HG03571 (cell line): ENCODE measurements at regions not wholly inside any gene's neighbourhood (a gene's known extent, or its start where the extent isn't known, plus 50 kb on each side); places are given as distances from the start of the nearest gene placed in this dataset.

Experiments
- ATAC-seq: cut with Tn5 transposase; IDR thresholded peaks from one replicate; pipeline ENCODE4 v1.9.1; 2021; ENCODE audit not compliant: unreplicated experiment

DNA sequence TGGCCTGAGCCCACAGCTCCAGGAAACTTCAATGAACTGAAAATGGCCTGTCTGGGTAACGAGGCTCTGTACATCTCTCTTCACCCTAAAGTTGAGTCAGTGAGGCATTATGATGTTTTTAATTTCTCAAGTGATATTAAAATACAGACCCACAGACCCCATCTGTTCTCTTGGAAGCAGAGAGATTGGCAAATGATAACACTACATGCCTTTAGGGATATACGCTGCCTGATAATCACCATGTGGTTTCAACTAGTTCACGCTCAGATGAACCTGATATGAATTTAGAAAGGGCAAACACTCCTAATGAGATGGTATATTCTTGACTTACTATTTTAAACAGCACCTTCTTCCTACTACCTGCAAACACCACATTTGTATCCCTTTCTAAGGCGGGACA, 127.5 kb downstream of the RFC3 start:
- no peak for ATAC-seq

GRCh38 chr13:33953203-33953602, 135.3 kb downstream of the RFC3 start:
- ATAC-seq: no peak

DNA sequence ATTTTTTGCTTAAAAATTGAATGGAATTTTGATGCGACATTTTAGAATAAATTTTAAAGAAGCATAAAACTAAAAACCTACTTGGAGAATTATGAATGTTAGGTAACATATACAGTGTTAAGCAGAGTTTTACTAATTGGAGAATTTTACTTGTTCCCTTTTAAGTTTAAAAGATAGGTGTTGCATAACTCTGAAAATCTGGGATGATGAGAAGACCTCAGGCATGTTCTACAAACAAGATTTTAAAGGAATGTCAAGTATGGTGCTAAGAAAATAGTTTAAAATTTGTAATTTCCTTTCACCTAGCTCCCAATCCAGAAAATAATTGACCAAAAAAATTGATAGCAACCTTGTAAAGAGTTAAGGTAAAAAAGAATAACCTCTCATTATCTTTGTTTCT, 135.8 kb downstream of the RFC3 start:
- no peak for ATAC-seq

DNA sequence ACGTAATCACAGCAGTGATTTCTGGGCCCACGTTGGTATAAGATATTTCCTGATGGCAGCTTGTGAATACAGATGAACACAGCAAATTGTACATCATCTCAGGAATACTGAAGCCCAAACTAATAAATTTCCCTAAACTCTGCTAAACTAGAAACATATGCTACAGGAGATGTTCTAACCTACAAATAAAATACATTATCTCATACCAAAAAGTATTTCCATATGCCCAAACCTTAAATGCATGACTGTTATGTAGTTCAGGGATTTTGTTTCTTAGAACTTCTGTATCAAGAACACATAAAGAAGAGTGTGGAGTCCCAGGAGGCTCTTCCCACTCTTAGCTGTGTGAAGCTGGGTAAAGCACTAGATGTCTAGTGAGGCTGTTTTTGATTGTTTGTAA, 138.4 kb downstream of the RFC3 start:
- no peak for ATAC-seq

GRCh38 chr13:33957497-33957905, 139.6 kb downstream of the RFC3 start:
- no peak for ATAC-seq

DNA sequence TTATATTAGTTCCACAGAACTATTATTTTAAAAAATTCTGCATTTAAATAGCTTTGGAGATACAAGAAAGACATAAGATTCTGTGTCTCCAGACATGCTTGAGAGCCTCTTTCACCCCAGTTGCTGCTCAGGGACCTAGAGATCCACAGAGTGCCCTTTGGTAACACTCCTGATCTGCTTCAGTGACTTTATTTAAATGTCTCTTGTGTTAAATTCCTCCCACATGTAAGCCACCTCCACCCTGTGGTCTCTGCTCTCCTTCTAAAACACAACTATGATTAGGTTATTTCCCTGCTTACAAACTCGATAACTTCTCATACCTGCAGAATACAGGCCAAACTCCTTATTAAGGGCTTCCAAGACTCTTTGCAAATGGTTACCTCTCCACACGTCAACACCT, 141.0 kb downstream of the RFC3 start:
- no peak for ATAC-seq

DNA sequence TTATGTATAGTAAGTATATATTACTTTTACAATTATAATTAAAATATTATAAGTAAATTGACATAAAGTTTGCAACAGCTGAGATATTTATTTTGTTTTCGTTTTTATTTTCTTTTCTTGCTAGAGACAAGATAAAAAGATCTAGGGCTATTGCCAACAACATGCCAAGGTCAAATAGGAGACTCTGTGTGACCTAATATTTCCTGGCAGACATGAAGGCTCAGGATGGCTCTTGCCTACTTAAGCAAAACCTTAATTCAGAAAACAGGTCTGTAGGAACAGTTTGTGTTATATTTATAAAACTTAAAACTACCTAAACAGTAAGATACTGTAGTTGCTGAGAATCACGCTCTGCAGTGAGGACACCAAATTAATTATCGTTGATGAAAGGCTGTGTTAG, 145.2 kb downstream of the RFC3 start:
- no peak for ATAC-seq

DNA sequence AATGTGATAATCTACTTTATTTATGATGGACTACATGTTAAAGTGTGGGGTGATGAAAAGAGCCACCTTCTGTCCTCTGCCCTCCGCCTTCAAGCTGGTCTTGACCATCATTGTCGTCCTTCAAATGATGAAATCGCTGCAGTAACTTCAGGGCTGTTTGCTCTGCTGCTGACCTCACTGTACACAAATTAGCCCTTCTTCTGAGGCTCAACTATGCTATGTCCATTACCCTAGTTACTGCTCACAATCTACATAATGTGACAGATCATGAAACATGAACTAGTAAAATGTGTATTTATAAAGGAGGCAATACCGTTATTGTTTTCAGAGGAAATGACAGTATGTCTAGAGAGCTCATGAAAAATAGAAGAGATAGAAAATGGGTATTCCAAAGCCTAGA, 145.9 kb downstream of the RFC3 start:
- no peak for ATAC-seq

DNA sequence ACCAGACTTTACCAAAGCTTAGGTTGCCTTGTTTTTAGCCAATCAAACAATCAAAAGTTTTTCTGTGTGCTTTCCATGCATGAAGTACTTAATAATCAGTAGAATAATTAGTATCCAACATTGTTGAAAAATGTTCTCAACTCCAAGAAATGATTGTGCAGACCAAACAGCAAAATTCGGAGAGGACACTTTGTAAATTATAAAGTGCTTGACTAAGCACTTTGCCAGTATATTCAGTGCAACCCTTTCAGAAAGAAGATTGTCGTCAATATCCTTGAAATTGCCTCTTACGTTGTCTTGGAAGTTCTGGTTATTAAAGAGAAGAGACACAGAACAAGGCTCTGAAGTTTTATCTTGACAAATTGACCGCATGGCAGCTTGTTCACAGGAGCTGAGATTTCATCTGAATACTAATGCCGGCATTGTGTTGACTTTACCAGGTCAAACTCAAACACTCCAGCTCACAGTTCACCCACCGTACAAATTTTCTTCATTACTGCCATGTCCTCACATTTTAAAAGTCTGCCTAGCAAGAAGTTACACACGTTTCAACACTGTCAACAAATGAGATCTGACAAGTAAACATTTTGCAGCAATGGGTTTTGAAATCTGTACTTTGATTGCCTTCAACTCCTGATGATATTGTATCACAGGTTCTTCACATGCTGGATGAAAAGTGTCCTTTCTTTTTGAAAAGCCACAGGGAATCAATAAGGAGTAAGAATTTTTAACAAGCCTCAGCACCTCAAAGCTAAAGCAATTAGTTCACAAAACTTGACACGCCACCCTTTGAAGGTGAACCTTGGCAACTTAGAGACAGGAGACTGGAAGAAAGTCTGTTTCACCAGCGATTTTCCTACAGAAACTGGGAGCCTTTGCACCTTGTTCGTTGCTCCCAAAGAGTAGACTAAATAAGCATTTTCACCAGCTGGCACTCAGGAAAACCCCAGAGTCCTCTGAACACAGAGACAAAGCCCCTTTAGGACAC, 150.9 kb downstream of the RFC3 start:
- ATAC-seq: no peak

- ATAC-seq: no peak
These were observed 153.0 kb downstream of the RFC3 start for GRCh38 chr13:33970746-33971561.

GRCh38 chr13:33971562-33971819, 153.5 kb downstream of the RFC3 start:
- no peak for ATAC-seq

DNA sequence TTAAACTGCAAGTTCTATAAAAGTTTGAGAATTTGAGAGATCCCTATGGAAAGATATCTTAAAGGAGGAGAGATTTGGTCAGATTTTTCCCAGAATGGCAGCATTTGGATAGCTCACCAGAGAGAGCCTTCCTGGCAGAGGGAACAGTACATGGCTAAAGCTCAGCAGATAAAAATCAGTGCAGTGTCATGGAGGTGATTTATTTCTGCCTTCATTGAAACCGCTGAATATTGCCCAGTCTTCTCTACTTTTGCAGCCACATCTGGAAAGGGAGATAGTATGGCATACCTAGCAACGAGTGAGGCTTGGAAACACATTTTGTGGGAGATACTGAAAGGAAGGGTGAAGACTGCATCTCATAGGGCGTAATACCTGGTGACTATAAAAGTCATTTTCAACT, 155.2 kb downstream of the RFC3 start:
- no peak for ATAC-seq

DNA sequence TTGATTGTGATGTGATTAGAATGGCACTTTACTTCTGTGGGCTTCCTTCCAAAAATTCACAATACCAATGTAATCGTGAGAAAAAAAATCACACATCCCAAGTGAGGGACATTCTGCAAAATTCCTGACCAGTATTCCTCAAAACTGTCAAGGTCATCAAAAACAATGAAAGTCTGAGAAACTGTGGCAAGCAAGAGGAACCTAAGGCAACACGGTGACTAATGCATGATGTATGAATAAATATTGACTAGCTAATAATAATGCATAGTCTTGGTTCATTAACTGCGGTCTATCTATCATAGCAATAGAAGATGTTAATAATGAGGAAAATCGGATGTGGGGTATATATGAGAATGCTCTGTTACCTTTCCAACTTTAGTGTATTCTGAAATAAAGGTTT, 159.0 kb downstream of the RFC3 start:
- ATAC-seq: no peak

- ATAC-seq: no peak
These were observed 160.7 kb downstream of the RFC3 start for GRCh38 chr13:33978653-33979052.

- no peak for ATAC-seq
These were observed 175.0 kb downstream of the RFC3 start for GRCh38 chr13:33992881-33993336.

GRCh38 chr13:33994198-33994597, 176.2 kb downstream of the RFC3 start:
- ATAC-seq: no peak

DNA sequence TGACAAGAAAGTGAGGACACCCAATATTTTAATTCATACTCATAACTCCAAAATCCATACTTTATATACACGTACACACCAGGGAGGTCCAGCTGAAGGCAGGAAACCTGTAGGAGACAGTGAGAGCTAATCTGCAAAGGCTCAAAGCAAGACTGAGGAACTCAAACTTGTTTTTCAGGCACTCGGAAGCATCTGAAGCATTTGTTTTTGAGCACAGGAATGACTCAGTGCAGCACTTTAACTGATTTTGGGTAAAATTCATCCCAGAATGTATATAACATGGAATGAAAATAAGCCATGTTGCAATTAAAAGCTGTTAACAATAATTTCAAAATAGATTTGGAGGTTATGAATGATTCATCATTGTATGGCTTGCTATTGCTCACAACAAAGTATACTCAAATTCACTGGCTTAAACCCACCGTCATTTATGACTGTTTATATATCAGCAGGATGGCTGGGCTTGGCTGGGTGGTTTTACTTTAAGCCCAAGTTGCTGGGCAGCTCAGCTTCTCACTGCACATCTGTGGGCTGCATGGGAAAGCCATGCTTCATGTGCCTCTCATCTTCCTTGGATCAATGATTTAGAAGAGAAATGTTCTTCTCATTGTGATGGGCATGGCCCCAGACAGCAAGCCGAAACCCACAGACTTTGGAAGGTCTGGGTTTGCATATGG, 177.0 kb downstream of the RFC3 start:
- ATAC-seq: no peak

GRCh38 chr13:33996636-33997035, 178.7 kb downstream of the RFC3 start:
- ATAC-seq: no peak

GRCh38 chr13:33997574-33997973, 179.6 kb downstream of the RFC3 start:
- no peak for ATAC-seq

DNA sequence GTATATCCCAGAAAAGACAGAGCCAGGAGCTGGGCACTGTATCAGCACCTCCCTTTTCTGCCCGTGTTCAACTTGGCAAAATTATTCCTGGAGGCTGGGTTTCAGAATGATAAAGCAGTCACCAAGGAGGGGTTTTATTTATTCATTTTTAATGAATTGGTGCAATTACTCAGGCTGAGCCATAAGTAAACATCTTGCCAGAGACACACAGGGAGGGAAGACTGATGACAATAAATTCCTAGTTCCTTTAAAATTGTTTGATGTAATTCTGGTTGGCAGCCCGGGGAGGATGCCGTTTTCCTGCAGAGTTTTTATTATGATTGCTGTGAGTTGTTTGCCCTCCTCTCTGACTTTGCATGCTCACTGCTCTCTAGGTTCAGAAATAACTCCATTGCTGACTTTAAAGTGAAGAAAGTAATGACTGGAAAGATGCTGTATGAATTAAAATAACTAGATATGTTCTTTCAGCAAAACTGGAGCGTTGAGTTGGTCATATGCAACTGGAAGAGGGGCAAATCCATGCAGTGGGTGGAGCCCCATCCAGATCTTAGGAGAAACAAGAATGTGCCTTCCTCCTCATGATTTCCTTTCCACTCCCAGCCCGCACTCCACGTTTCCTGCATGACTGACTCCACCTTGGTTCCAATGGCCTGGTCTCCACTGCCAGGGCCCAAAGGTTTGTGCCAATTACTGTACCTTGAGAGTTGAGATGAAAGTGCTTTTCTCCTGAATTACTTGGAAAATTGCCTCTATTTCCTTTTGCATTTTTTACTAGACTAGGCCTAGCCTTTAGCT, 182.1 kb downstream of the RFC3 start:
- no peak for ATAC-seq

DNA sequence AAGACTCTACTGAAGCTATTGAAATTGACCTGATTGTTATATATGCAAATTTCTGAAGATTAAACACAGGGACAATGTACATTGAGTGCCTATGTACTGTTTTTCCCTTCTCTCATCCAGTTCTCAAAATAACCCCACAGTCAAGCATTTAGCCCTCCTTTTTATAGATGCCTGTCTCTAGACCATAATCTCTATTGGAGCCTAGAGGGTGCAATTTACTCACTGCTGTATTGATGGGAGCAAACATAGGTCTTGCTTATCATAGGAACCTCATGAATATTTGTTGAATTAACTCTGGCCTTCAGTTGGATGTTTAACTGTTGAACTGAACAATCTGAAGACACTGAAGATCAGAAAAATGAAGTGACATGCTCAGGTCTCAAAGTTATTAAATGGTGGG, 183.0 kb downstream of the RFC3 start:
- no peak for ATAC-seq
